GM21786 (cell line): ENCODE measurements at regions not wholly inside any gene's neighbourhood (a gene's known extent, or its start where the extent isn't known, plus 50 kb on each side); places are given as distances from the start of the nearest gene placed in this dataset.

Source experiments
- ATAC-seq: cut with Tn5 transposase; IDR thresholded peaks from one replicate; pipeline ENCODE4 v1.9.1; 2021; ENCODE audit not compliant: unreplicated experiment

GRCh38 chr4:135238940-135239339, 1037.4 kb upstream of the PABPC4L start:
- ATAC-seq = no peak

- no peak for ATAC-seq
Measured at GRCh38 chr4:135236048-135236447, 1034.5 kb upstream of the PABPC4L start.

- ATAC-seq = no peak
Measured at GRCh38 chr4:135227842-135228241, 1026.3 kb upstream of the PABPC4L start.

GRCh38 chr4:135225551-135225950, 1024.0 kb upstream of the PABPC4L start:
- ATAC-seq = no peak

GRCh38 chr4:135210341-135210740, 1008.8 kb upstream of the PABPC4L start:
- no peak for ATAC-seq

GRCh38 chr4:135207531-135207930, 1005.9 kb upstream of the PABPC4L start:
- no peak for ATAC-seq

- ATAC-seq = no peak
Measured at GRCh38 chr4:135204311-135204710, 1002.7 kb upstream of the PABPC4L start.

- ATAC-seq = no peak
Measured at GRCh38 chr4:135201081-135201480, 999.5 kb upstream of the PABPC4L start.

GRCh38 chr4:135197641-135198040, 996.1 kb upstream of the PABPC4L start:
- ATAC-seq = no peak

GRCh38 chr4:135194477-135194876, 992.9 kb upstream of the PABPC4L start:
- no peak for ATAC-seq

- no peak for ATAC-seq
Measured at GRCh38 chr4:135192751-135193535, 991.4 kb upstream of the PABPC4L start.

- ATAC-seq = no peak
Measured at GRCh38 chr4:135191596-135191995, 990.0 kb upstream of the PABPC4L start.

- no peak for ATAC-seq
Measured at GRCh38 chr4:135186002-135186401, 984.4 kb upstream of the PABPC4L start.

GRCh38 chr4:135185256-135185655, 983.7 kb upstream of the PABPC4L start:
- no peak for ATAC-seq

GRCh38 chr4:135184715-135185114, 983.1 kb upstream of the PABPC4L start:
- ATAC-seq = no peak

- ATAC-seq = no peak
Measured at GRCh38 chr4:135177321-135177720, 975.7 kb upstream of the PABPC4L start.

GRCh38 chr4:135166661-135167060, 965.1 kb upstream of the PABPC4L start:
- no peak for ATAC-seq

GRCh38 chr4:135164601-135165000, 963.0 kb upstream of the PABPC4L start:
- no peak for ATAC-seq

- no peak for ATAC-seq
Measured at GRCh38 chr4:135144498-135144897, 942.9 kb upstream of the PABPC4L start.

GRCh38 chr4:135124196-135124595, 922.6 kb upstream of the PABPC4L start:
- no peak for ATAC-seq

- ATAC-seq = no peak
Measured at GRCh38 chr4:135123632-135124031, 922.0 kb upstream of the PABPC4L start.

GRCh38 chr4:135122457-135122856, 920.9 kb upstream of the PABPC4L start:
- ATAC-seq = no peak

GRCh38 chr4:135120195-135120594, 918.6 kb upstream of the PABPC4L start:
- ATAC-seq = no peak
